ENCODE measurements at regions not wholly inside any gene's neighbourhood (a gene's known extent, or its start where the extent isn't known, plus 50 kb on each side); places are given as distances from the start of the nearest gene placed in this dataset.
"Not testable (repeated sequence)": the region's sequence is repeated elsewhere in the genome, so short reads cannot be mapped to it uniquely, and the experiment has no call there.

DNA sequence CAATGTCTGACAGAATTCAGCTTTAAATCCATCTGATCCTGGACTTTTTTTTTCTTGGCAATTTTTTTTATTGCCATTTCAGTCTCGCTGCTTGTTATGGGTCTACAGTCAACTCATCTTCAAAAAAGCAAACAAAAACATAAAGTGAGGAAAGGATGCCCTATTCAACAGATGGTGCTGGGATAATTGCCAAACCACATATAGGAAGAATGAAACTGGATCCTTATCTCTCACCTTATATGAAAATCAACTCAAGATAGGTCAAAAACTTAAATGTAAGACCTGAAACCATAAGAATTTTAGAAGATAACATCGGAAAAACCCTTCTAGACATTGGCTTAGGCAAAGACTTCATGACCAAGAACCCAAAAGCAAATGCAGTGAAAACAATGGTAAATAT, 389.1 kb upstream of the ST8SIA4 start:
- Mint-ChIP-seq H3K9me3 (no peaks in the 10 kb centered on the region), H3K4me3 (no peak overlapping the region), H3K27me3 (ENCODE audit: low read depth) (no peaks in the 10 kb centered on the region), H3K4me1 (no peaks in the 10 kb centered on the region), H3K36me3 (ENCODE audit: insufficient read depth in 1 of 3, low read depth in 3 of 3) (no peaks in the 10 kb centered on the region), H3K27ac (no peak overlapping the region)
- Histone ChIP-seq H3K4me2 (ENCODE audit: insufficient read depth, insufficient read length, low read length) (no peak overlapping the region), H2BK5ac (ENCODE audit: insufficient read length, low read length) (no peak overlapping the region), H2AK5ac (ENCODE audit: insufficient read length, low read length) (no peak overlapping the region), H4K20me1 (ENCODE audit: control insufficient read depth, insufficient read depth, insufficient read length) (no peaks in the 10 kb centered on the region), H2BK120ac (ENCODE audit: low read depth, low read length, poor library complexity, severe bottlenecking) (no peak overlapping the region), H3K27me3 (ENCODE audit: insufficient read depth, low read length) (no peaks in the 10 kb centered on the region), H2BK15ac (ENCODE audit: low read depth, low read length) (no peak overlapping the region), H3K14ac (ENCODE audit: insufficient read depth, low read length) (no peak overlapping the region), H2AFZ (ENCODE audit: low read length) (no peak overlapping the region), H3K56ac (ENCODE audit: insufficient read length, low read depth, low read length) (no peak overlapping the region), H3K9ac (ENCODE audit: extremely low read depth, insufficient read length, low read length) (no peak overlapping the region), H4K5ac (ENCODE audit: insufficient read length, low read depth, low read length) (no peak overlapping the region), H4K8ac (replicated peaks; ENCODE audit: insufficient read length, low read depth, low read length) (no peak overlapping the region), H2BK20ac (ENCODE audit: low read depth, low read length, poor library complexity, severe bottlenecking) (no peak overlapping the region), H3K79me2 (ENCODE audit: insufficient read depth, low read length) (no peaks in the 10 kb centered on the region), H3K4ac (ENCODE audit: low read depth, low read length) (no peak overlapping the region), H3K27ac (ENCODE audit: insufficient read length, low read depth, low read length) (no peak overlapping the region), H3K4me1 (ENCODE audit: insufficient read depth, low read length) (no peaks in the 10 kb centered on the region), H3T11ph (ENCODE audit: low read length) (no peak overlapping the region), H3K9me3 (ENCODE audit: control insufficient read depth, low read depth, low read length) (no peaks in the 10 kb centered on the region), H4K91ac (ENCODE audit: insufficient read length, low read depth, low read length) (no peak overlapping the region), H3K23me2 (ENCODE audit: insufficient read length, low read depth, low read length, poor library complexity, severe bottlenecking) (no peaks in the 10 kb centered on the region), H3K18ac (ENCODE audit: insufficient read length, low read depth, low read length) (no peak overlapping the region), H3K79me1 (ENCODE audit: insufficient read depth, low read depth, low read length, poor library complexity, severe bottlenecking) (no peaks in the 10 kb centered on the region), H3K23ac (ENCODE audit: insufficient read length, low read depth, low read length) (no peak overlapping the region), H2BK12ac (ENCODE audit: insufficient read length, low read depth, low read length) (no peak overlapping the region)
- no CpG with 5 or more reads among the region's 2 CpGs for WGBS (ENCODE audit: extremely low coverage, insufficient read length, low lambda C conversion rate)
- no peak for DNase-seq
- TF ChIP-seq, protein P1, sequence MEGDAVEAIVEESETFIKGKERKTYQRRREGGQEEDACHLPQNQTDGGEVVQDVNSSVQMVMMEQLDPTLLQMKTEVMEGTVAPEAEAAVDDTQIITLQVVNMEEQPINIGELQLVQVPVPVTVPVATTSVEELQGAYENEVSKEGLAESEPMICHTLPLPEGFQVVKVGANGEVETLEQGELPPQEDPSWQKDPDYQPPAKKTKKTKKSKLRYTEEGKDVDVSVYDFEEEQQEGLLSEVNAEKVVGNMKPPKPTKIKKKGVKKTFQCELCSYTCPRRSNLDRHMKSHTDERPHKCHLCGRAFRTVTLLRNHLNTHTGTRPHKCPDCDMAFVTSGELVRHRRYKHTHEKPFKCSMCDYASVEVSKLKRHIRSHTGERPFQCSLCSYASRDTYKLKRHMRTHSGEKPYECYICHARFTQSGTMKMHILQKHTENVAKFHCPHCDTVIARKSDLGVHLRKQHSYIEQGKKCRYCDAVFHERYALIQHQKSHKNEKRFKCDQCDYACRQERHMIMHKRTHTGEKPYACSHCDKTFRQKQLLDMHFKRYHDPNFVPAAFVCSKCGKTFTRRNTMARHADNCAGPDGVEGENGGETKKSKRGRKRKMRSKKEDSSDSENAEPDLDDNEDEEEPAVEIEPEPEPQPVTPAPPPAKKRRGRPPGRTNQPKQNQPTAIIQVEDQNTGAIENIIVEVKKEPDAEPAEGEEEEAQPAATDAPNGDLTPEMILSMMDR (conservative IDR thresholded peaks at IDR 0.05): no peak

- H3K79me2 ChIP-seq (ENCODE audit: insufficient read depth, low read length); H3K36me3 Mint-ChIP-seq (ENCODE audit: insufficient read depth in 1 of 3, low read depth in 3 of 3); H3K4me3 Mint-ChIP-seq; H4K8ac ChIP-seq (replicated peaks; ENCODE audit: insufficient read length, low read depth, low read length); H2AK5ac ChIP-seq (ENCODE audit: insufficient read length, low read length); H3K56ac ChIP-seq (ENCODE audit: insufficient read length, low read depth, low read length); H3K9me3 Mint-ChIP-seq; H2BK120ac ChIP-seq (ENCODE audit: low read depth, low read length, poor library complexity, severe bottlenecking); H3K4me1 ChIP-seq (ENCODE audit: insufficient read depth, low read length); H2BK5ac ChIP-seq (ENCODE audit: insufficient read length, low read length); H3K9me3 ChIP-seq (ENCODE audit: control insufficient read depth, low read depth, low read length); H4K91ac ChIP-seq (ENCODE audit: insufficient read length, low read depth, low read length); H3K9ac ChIP-seq (ENCODE audit: extremely low read depth, insufficient read length, low read length); H3K14ac ChIP-seq (ENCODE audit: insufficient read depth, low read length); H3K79me1 ChIP-seq (ENCODE audit: insufficient read depth, low read depth, low read length, poor library complexity, severe bottlenecking); H2BK12ac ChIP-seq (ENCODE audit: insufficient read length, low read depth, low read length); H3K23ac ChIP-seq (ENCODE audit: insufficient read length, low read depth, low read length); H2BK20ac ChIP-seq (ENCODE audit: low read depth, low read length, poor library complexity, severe bottlenecking); H3T11ph ChIP-seq (ENCODE audit: low read length); H3K23me2 ChIP-seq (ENCODE audit: insufficient read length, low read depth, low read length, poor library complexity, severe bottlenecking); H2BK15ac ChIP-seq (ENCODE audit: low read depth, low read length); H3K18ac ChIP-seq (ENCODE audit: insufficient read length, low read depth, low read length); H4K20me1 ChIP-seq (ENCODE audit: control insufficient read depth, insufficient read depth, insufficient read length); H3K27me3 Mint-ChIP-seq (ENCODE audit: low read depth); H3K4me1 Mint-ChIP-seq; H3K27ac Mint-ChIP-seq; H2AFZ ChIP-seq (ENCODE audit: low read length); DNase-seq; H3K4ac ChIP-seq (ENCODE audit: low read depth, low read length); H4K5ac ChIP-seq (ENCODE audit: insufficient read length, low read depth, low read length); H3K27ac ChIP-seq (ENCODE audit: insufficient read length, low read depth, low read length); H3K27me3 ChIP-seq (ENCODE audit: insufficient read depth, low read length); H3K4me2 ChIP-seq (ENCODE audit: insufficient read depth, insufficient read length, low read length): not testable (repeated sequence)
- WGBS (ENCODE audit: extremely low coverage, insufficient read length, low lambda C conversion rate): no CpG with 5 or more reads among the region's 1 CpG
These were observed 387.7 kb upstream of the ST8SIA4 start for GRCh38 chr5:101290761-101291160.

All from H9 (cell line).